ENCODE measurements at regions not wholly inside any gene's neighbourhood (a gene's known extent, or its start where the extent isn't known, plus 50 kb on each side); places are given as distances from the start of the nearest gene placed in this dataset.

- WGBS (ENCODE audit: insufficient coverage): 95% methylated on average over 3 of the region's 4 CpGs
- Histone ChIP-seq H3K9ac (ENCODE audit: insufficient read depth, low read length, poor library complexity, severe bottlenecking) (no peak overlapping the region), H3K36me3 (replicated peaks in 1 of 2; ENCODE audit: control insufficient read depth in 1 of 2, insufficient read depth in 2 of 2, low read length in 2 of 2) (no peaks in the 10 kb centered on the region), H3K4me1 (ENCODE audit: control insufficient read depth in 1 of 2, insufficient read depth in 2 of 2, low read length in 2 of 2) (peaks cover 8 to 13% of the 10 kb centered on the region in 2 donors), H3K4me3 (replicated peaks in 1 of 3; ENCODE audit: low read depth in 2 of 3, low read length in 3 of 3) (no peak overlapping the region), H3K4me2 (replicated peaks; ENCODE audit: extremely low read depth, low read length, poor library complexity, severe bottlenecking) (no peak overlapping the region), H3K27me3 (ENCODE audit: control insufficient read depth in 2 of 2, insufficient read depth in 2 of 2, low read length in 2 of 2) (no peaks in the 10 kb centered on the region), H3K79me2 (ENCODE audit: insufficient read depth, low read length) (peaks cover 6% of the 10 kb centered on the region), H2AFZ (ENCODE audit: insufficient read depth, low read depth, low read length, poor library complexity, severe bottlenecking) (no peak overlapping the region), H3K9me3 (replicated peaks in 1 of 2; ENCODE audit: control insufficient read depth in 1 of 2, insufficient read depth in 1 of 2, low read length in 2 of 2) (no peaks in the 10 kb centered on the region), H3K27ac (ENCODE audit: low read depth in 1 of 2, low read length in 2 of 2) (no peak overlapping the region), H4K20me1 (ENCODE audit: insufficient read depth, low read length) (no peaks in the 10 kb centered on the region)
- no peak overlapping the region for H3K27ac Mint-ChIP-seq
- H3K36me3 Mint-ChIP-seq: no peaks in the 10 kb centered on the region
- peaks cover 0 to 12% (median 3%) of the 10 kb centered on the region in 3 donors for H3K27me3 Mint-ChIP-seq (ENCODE audit: low read depth in 3 of 3)
- no peak overlapping the region for H3K4me3 Mint-ChIP-seq
- H3K9me3 Mint-ChIP-seq: peaks cover 0 to 5% (median 2%) of the 10 kb centered on the region in 7 donors
- peaks cover 28% of the 10 kb centered on the region for H3K4me1 Mint-ChIP-seq
- DNase-seq: no peak
- intact Hi-C loops (cut with micrococcal nuclease): no loop called here
- no peak for TF ChIP-seq CTCF (IDR thresholded peaks at IDR 0.05)
These were observed 105.7 kb upstream of the TEX51 start for GRCh38 chr2:126792993-126793392.

DNA sequence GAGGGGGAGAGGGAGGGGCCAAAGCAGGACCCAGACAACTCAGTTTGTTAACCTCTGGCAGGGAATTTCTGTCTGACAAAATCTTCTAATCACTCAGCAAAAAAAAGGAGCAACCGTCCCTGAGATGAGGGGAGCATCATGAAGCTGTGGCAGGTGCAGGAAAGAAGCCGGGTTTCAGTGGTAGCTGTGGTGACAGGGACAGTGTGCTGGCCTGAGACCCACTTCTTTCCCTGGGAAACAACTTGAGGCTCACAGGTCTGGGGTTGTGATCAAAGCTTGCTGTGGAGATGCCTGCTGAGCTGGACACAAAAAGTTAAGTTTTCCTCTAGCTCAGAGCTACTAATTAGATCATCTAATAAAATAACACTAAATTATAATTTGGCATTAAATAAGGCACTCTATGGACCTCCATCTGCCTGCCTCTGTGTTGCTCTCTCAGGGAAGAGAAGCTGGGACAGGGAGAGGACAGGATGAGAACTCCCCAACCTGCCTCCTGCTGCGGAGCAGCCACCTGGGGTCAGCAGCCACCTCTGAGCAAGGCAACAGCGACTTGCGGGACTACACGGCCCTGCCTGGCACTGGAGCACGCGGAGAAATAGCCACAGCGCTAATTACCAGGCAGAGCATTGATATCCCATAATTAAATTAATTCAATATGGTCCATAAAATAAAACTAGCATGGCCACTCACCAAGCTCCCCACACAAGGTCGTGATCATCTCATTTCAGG is 104.6 kb upstream of the TEX51 start:
- Histone ChIP-seq H3K27me3 (ENCODE audit: control insufficient read depth in 2 of 2, insufficient read depth in 2 of 2, low read length in 2 of 2) (no peaks in the 10 kb centered on the region), H2AFZ (ENCODE audit: insufficient read depth, low read depth, low read length, poor library complexity, severe bottlenecking) (no peak overlapping the region), H3K4me1 (ENCODE audit: control insufficient read depth in 1 of 2, insufficient read depth in 2 of 2, low read length in 2 of 2) (peaks cover 19 to 24% of the 10 kb centered on the region in 2 donors), H4K20me1 (ENCODE audit: insufficient read depth, low read length) (no peaks in the 10 kb centered on the region), H3K4me2 (replicated peaks; ENCODE audit: extremely low read depth, low read length, poor library complexity, severe bottlenecking) (no peak overlapping the region), H3K4me3 (replicated peaks in 1 of 3; ENCODE audit: low read depth in 2 of 3, low read length in 3 of 3) (no peak overlapping the region), H3K9me3 (replicated peaks in 1 of 2; ENCODE audit: control insufficient read depth in 1 of 2, insufficient read depth in 1 of 2, low read length in 2 of 2) (no peaks in the 10 kb centered on the region), H3K9ac (ENCODE audit: insufficient read depth, low read length, poor library complexity, severe bottlenecking) (no peak overlapping the region), H3K36me3 (replicated peaks in 1 of 2; ENCODE audit: control insufficient read depth in 1 of 2, insufficient read depth in 2 of 2, low read length in 2 of 2) (no peaks in the 10 kb centered on the region), H3K27ac (ENCODE audit: low read depth in 1 of 2, low read length in 2 of 2) (no peak overlapping the region), H3K79me2 (ENCODE audit: insufficient read depth, low read length) (peaks cover 13% of the 10 kb centered on the region)
- WGBS (ENCODE audit: insufficient coverage): 43% methylated on average over 3 of the region's 10 CpGs
- Mint-ChIP-seq H3K4me3 (no peak overlapping the region), H3K36me3 (no peaks in the 10 kb centered on the region), H3K4me1 (peaks cover 39% of the 10 kb centered on the region), H3K27me3 (ENCODE audit: low read depth in 3 of 3) (peaks cover 0 to 11% (median 3%) of the 10 kb centered on the region in 3 donors), H3K9me3 (peaks cover 0 to 5% (median 2%) of the 10 kb centered on the region in 7 donors), H3K27ac (no peak overlapping the region)
- TF ChIP-seq CTCF (IDR thresholded peaks at IDR 0.05): no peak
- intact Hi-C loops (cut with micrococcal nuclease): no loop called here
- DNase-seq: no peak
